Activated CD4-positive, CD25-positive, alpha-beta regulatory T cell (primary cell): ENCODE measurements at regions not wholly inside any gene's neighbourhood (a gene's known extent, or its start where the extent isn't known, plus 50 kb on each side); places are given as distances from the start of the nearest gene placed in this dataset.
"Not testable (repeated sequence)": the region's sequence is repeated elsewhere in the genome, so short reads cannot be mapped to it uniquely, and the experiment has no call there.

Experiments used
- DNase-seq, 4 experiments: peaks; one replicate each; lab custom pipeline; 2025; lab: John Stamatoyannopoulos, UW

- DNase-seq: no peak
Observed at GRCh38 chr9:119758990-119759389, 389.8 kb upstream of the BRINP1 start.

GRCh38 chr9:119758241-119758640 is 389.0 kb upstream of the BRINP1 start:
- no peak for DNase-seq

GRCh38 chr9:119739476-119739875 is 370.2 kb upstream of the BRINP1 start:
- DNase-seq: no peak

GRCh38 chr9:119736491-119737454 is 367.5 kb upstream of the BRINP1 start:
- no peak for DNase-seq

DNA sequence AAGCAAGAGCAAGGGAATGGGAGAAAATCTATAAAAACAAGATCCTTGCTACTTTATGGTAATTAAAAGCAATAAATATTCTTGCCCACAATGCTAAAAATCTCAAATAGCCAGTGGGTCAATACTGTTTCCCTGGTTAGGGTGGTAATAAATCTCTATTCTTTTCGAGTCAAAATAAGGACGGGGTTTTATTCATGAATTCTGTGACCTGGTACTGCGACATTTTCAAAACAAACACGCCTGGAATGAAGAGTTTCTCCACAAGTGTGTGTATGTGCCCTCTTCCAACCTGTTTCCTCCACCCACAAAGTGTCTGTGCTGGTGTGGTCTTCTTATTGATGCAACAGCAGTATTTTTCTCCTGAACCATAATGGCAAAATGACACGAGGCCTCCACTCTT is 358.8 kb upstream of the BRINP1 start:
- DNase-seq: no peak

DNA sequence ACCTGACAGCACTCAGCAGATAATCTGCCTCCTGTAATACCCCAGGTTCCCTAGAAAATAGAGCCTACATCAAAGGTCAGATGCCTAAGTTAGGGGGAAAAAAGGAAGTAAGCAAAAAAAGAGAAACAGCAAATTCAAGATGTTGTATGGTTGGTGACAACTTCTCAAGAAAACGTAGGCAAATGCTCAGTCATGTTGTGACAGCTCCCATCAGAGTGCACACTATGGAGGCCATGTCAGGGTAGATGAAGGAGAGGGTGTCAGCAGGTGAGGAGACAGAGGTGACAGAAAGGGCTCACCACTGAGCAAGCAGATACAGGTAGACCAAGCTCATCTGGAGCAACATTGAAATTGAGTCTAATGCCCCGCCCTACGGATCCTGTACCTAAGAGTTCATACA is 356.8 kb upstream of the BRINP1 start:
- DNase-seq: no peak

- DNase-seq: no peak
Observed at GRCh38 chr9:119722384-119722783, 353.1 kb upstream of the BRINP1 start.

DNA sequence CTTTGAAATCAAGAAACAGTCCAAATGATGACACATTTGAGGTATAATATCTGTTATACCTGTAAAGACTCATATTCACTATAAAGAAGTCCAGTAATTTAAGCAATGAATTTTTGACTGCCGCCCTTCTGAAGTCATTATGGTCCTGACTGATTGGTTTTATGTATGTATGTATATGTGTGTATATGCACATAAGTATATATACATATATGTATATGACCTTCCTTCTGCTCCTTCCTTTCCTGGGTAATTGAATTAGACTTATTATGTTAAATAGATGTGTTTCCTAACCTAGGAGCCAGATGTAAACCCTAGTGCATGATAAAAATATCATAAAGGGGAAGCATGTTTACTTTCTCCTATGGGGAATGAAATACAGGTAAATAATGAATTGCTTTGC is 343.1 kb upstream of the BRINP1 start:
- DNase-seq: no peak

- no peak for DNase-seq
Observed at GRCh38 chr9:119709431-119709830, 340.2 kb upstream of the BRINP1 start.

DNA sequence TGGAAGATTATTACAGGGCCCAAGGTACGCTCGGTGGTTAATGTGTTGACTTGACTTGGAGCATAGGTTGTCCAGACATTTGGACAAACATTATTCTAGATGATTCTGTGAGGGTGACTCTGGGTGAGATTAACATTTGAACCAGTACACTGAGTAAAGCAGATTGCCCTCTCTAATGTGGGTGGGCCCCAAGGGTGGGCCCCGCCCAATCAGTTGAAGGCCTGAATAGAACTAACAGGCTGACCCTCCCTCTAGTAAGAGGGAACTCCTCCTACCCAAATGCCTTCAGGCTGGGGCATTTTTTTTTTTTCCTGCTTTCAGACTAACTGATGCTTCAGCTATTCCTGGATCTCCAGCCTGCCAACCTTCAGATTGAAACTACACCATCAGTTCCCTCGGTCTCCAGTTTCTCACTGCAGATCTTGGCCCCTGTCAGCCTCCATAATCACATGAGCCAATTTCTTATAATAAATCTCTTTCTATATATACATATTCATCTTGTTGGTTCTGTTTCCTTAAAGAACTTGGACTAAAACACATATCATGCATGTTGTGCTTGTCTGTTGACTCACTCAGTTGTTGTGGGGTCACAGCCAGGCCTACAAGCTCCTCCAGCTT is 338.1 kb upstream of the BRINP1 start:
- DNase-seq: no peak

DNA sequence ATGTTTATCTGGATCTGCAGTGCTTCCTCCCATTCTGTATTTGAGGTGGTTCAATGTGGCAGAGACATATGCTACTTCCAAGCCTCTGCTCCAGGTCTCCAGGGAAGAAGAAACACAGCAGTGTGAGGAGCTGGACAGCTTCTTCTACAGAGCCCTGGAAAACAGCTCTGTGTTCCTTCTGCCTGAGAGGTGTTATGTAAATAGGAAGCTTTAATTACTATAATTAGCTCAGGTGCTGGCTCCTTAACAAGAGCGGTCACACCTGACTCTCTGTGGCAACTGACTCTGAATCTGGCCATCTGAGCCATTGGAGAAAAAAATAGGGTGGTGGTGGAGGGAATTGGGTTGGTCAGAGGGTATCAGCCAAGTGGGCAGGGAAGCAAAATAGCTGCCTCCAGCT is 332.4 kb upstream of the BRINP1 start:
- no peak for DNase-seq

- no peak for DNase-seq
Observed at GRCh38 chr9:119698535-119698934, 329.3 kb upstream of the BRINP1 start.

GRCh38 chr9:119697996-119698395 is 328.8 kb upstream of the BRINP1 start:
- no peak for DNase-seq

- DNase-seq: no peak
Observed at GRCh38 chr9:119689879-119690278, 320.6 kb upstream of the BRINP1 start.

DNA sequence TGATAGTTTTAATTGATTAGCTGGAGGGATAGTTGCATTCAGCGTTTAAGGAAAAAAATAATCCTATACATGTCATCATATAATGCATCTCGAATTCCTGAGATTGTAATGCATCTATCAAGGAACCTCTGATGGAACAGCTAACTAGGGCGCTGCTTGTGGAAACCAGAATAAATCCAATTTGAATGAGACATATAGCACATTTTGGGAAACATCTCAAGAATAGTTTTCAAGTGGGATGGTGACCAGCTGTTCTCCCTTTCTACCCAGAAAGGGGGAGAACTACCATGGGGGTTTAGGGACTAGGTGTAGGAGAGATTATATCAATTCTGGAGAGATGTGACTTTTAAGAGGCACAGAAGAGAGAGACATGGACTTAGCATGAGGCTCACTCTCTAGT is 319.3 kb upstream of the BRINP1 start:
- DNase-seq: no peak

DNA sequence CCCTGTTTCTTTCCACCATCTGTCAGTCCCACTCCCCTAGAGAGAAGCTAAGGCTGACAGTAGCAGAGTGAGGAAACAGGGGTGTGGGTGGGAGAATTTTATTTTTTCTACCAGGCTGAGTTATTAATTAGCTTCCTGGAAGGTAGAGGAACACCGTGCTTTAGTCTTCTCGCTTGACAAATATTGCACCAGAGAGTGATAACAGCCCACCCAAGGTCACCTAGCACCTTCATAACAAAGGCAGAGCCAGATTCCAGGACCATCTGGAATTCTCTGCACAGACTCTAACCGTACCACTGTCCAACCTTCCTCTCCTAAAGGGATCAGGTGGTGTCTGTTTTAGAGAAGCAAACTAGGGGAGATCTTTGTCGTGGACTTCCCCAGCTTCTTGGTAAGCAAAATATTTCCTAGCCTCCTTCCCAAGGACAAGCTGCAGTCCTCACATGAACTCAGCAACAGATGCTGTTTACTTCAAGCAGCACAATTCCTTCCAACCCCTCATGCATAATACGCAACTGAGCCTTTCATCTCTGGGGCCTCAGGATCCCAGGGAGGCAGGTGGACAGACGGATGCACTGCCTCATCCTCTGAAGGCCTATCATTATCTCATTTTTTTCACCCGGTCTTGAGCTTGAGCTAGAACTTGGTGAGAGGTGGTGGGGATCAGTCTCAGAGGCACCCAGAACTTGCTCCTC is 308.7 kb upstream of the BRINP1 start:
- no peak for DNase-seq

DNA sequence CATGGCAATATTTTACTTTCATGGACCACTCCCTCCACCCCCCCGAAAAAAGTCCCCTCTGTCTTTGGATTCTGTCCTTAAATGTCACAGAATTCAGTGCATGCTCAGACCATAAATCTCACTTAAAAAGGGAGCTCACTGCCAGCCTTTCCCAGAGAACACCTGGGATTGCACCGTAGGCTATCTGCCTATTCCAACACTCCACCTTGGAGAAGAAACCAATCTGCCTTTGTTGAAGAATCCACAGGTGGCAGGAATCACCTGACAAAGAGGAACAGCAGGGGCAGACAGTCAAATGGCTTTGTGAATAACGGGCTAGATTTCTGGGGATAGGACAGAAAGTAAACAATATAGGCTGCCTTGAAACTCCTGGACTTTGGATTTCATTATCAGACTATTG is 306.7 kb upstream of the BRINP1 start:
- DNase-seq: no peak

DNA sequence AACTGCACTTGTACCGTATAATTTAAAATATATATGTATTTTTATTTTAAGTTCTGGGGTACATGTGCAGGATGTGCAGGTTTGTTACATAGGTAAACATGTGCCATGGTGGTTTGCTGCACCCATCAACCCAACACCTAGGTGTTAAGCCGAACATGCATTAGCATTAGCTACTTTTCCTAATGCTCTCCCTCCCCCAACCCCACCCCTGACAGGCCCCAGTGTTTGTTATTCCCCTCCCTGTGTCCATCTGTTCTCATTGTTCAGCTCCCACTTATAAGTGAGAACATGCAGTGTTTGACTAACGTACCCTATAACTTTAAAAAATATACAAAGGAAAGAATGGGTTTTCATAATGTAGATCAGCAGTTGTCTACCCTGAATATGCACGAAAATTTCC is 303.5 kb upstream of the BRINP1 start:
- not testable (repeated sequence) for DNase-seq

GRCh38 chr9:119667916-119668315 is 298.7 kb upstream of the BRINP1 start:
- no peak for DNase-seq

- no peak for DNase-seq
Observed at GRCh38 chr9:119667163-119667562, 297.9 kb upstream of the BRINP1 start.

DNA sequence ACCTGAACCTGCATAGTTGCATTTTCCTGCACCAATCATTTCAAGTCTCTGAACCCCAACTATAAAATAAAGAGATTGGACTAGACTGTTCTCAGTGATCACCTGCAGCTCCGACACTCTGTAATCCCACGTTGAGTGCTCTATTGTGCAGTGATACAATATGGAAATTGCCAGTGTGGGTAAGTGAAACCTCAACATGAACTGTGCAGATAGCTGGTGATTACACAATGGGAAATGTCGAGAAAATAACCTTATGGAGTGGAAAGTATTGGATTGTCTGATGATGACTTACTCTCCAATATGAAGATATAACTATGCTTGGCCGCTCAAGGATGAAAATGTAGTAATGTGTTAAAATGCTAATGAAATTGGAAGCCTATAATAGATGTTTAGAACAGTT is 293.1 kb upstream of the BRINP1 start:
- no peak for DNase-seq

DNA sequence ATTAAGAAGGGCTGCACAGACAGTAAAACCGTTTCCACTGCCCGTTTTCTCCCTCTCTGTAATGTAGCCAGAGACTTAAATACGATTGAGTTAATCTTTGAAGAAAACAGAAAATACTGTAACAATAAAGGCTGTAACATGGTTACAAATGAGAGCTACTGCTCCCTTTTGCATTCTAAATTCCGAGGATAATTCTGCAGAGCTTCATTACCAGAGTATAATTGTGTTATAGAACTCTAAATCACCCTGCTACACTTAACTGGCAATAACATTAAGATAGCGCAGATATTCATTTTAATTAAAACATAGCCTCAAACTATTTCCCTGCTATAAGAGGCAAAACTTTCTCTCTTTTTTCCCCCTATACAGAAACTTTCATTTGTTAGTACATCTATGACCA is 283.7 kb upstream of the BRINP1 start:
- no peak for DNase-seq

DNA sequence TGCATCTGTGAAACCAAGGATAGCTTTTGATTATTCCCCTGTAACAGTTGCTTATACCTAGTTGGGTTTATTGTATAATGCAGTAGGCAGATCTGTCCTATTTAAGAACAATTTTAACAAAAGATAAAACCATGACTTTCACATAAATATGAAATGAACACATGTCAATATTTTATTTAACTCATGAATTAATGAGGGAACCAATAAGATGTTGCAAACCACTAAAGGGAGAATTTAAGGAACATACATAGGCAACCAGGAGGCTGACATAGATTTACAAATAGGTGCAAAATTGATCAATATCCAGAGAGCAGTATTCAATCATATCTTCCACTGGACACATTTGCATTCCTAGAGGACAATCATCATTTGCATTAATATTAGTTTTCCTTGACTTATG is 280.0 kb upstream of the BRINP1 start:
- DNase-seq: no peak
